ENCODE measurements at regions not wholly inside any gene's neighbourhood (a gene's known extent, or its start where the extent isn't known, plus 50 kb on each side); places are given as distances from the start of the nearest gene placed in this dataset.

GRCh38 chr5:149435660-149436059, 56.6 kb upstream of the IL17B start:
- H3K4me2 ChIP-seq (ENCODE audit: low read depth, low read length), result no peak overlapping the region
- H3K4me1 ChIP-seq (ENCODE audit: insufficient read depth, low read length), result peaks cover 76% of the 10 kb centered on the region
- H3K36me3 ChIP-seq (replicated peaks in 1 of 2; ENCODE audit: control insufficient read depth in 1 of 2, insufficient read depth in 2 of 2, low read length in 2 of 2), result no peaks in the 10 kb centered on the region
- peaks cover 0 to 4% of the 10 kb centered on the region in 2 experiments; a peak in 1 of 5 replicates for H3K27me3 ChIP-seq (ENCODE audit: control insufficient read depth in 1 of 2, insufficient read depth in 2 of 2, low read length in 2 of 2)
- ATAC-seq (no peak), FAIRE-seq (no peak), DNase-seq (ENCODE audit: low spot score) (no peak)
- CTCF ChIA-PET (ENCODE audit: low intra/inter-chr PET ratio, low total read pairs), result no interaction called here
- H2AFZ ChIP-seq (ENCODE audit: low read length), result no peak overlapping the region
- no peaks in the 10 kb centered on the region for H3K9me3 ChIP-seq (ENCODE audit: low read length)
- no TSS peak for BruUV-seq (replicated peaks)
- no peaks in the 10 kb centered on the region for H3K79me2 ChIP-seq (ENCODE audit: insufficient read depth, low read length)
- intact Hi-C loops (cut with micrococcal nuclease; ENCODE audit: unreplicated experiment) (no loop called here), in situ Hi-C loops (cut with HindIII; ENCODE audit: extremely low pct_ligation_motif_present, low pct_unique_long_range_greater_than_20kb) (loop anchor here (10.0 kb wide), 1 partner anchor 51 kb away; no protein-coding TSS in a partner anchor)
- H3K9ac ChIP-seq (ENCODE audit: insufficient read depth, low read depth, low read length), result no peak overlapping the region
- H3K4me3 ChIP-seq (replicated peaks in 1 of 3; ENCODE audit: insufficient read depth in 1 of 3, low read depth in 2 of 3, low read length in 3 of 3), result no peak overlapping the region
- no peaks in the 10 kb centered on the region for H4K20me1 ChIP-seq (ENCODE audit: insufficient read depth, low read length)
- no peak overlapping the region for H3K27ac ChIP-seq (ENCODE audit: extremely low read length, insufficient read depth, low read length)
- POLR2A ChIA-PET, result interaction anchor here (1.8 kb wide), 1 partner anchor 115 kb away, joined by 5 read pairs; no protein-coding TSS in a partner anchor
- TF ChIP-seq KLF9 (CRISPR knock-in tag; IDR thresholded peaks at IDR 0.05; ENCODE audit: low read depth) (no peak), ZNF333 (CRISPR knock-in tag; IDR thresholded peaks at IDR 0.05; ENCODE audit: borderline replicate concordance) (no peak), ZNF24 (IDR thresholded peaks at IDR 0.05) (no peak), PREB (CRISPR knock-in tag; IDR thresholded peaks at IDR 0.05) (no peak), HDAC1 (CRISPR knock-in tag; IDR thresholded peaks at IDR 0.05) (no peak), E2F2 (CRISPR knock-in tag; IDR thresholded peaks at IDR 0.05; ENCODE audit: borderline replicate concordance) (no peak), JUND (CRISPR knock-in tag; IDR thresholded peaks at IDR 0.05) (no peak), ZBTB8A (CRISPR knock-in tag; IDR thresholded peaks at IDR 0.05; ENCODE audit: borderline replicate concordance, low read depth) (no peak), TERF1 (CRISPR knock-in tag; IDR thresholded peaks at IDR 0.05) (no peak), DNMT1 (CRISPR knock-in tag; IDR thresholded peaks at IDR 0.05) (no peak), AGO2 (optimal IDR thresholded peaks at IDR 0.05; ENCODE audit: low read depth, low read length) (no peak), ZC3H4 (CRISPR knock-in tag; IDR thresholded peaks at IDR 0.05; ENCODE audit: borderline replicate concordance) (no peak), ZNF567 (CRISPR knock-in tag; IDR thresholded peaks at IDR 0.05; ENCODE audit: borderline replicate concordance) (no peak), RFX3 (CRISPR knock-in tag; IDR thresholded peaks at IDR 0.05) (no peak), ZBTB26 (CRISPR knock-in tag; IDR thresholded peaks at IDR 0.05; ENCODE audit: borderline replicate concordance) (no peak), TCF7L2 (IDR thresholded peaks at IDR 0.05; ENCODE audit: low read depth, low read length) (no peak), MBNL3 (CRISPR knock-in tag; conservative IDR thresholded peaks at IDR 0.05) (no peak), ZNF562 (CRISPR knock-in tag; IDR thresholded peaks at IDR 0.05; ENCODE audit: borderline replicate concordance) (no peak), TMF1 (CRISPR knock-in tag; IDR thresholded peaks at IDR 0.05; ENCODE audit: low read depth) (no peak), HNRNPH1 (optimal IDR thresholded peaks at IDR 0.05; ENCODE audit: low read depth, low read length) (no peak)
